Colonic mucosa (tissue), 4 donors: ENCODE measurements at regions not wholly inside any gene's neighbourhood (a gene's known extent, or its start where the extent isn't known, plus 50 kb on each side); places are given as distances from the start of the nearest gene placed in this dataset.

Experiments used
- DNase-seq: peaks from one replicate; pipeline ENCODE4 v3.0.0-alpha.2; 2020
- H3K27ac ChIP-seq: fragments of 200-600 bp; one replicate; pipeline ENCODE4 v1.8.0; 2021
- H3K27me3 ChIP-seq: fragments of 200-600 bp; one replicate; pipeline ENCODE4 v1.8.0; 2021
- H3K36me3 ChIP-seq: fragments of 200-600 bp; one replicate; pipeline ENCODE4 v1.8.0; 2021
- H3K4me1 ChIP-seq: fragments of 200-600 bp; one replicate; pipeline ENCODE4 v1.8.0; 2021; ENCODE audit warnings: mild to moderate bottlenecking
- H3K4me3 ChIP-seq: fragments of 200-600 bp; one replicate; pipeline ENCODE4 v1.8.0; 2021
- H3K9ac ChIP-seq, 2 donors: one replicate each; pipeline ENCODE4 v1.7.0; 2013; ENCODE audit warnings: control low read depth in 2 of 2, low read depth in 2 of 2, low read length in 2 of 2
- H3K9me3 ChIP-seq: fragments of 200-600 bp; one replicate; pipeline ENCODE4 v1.8.0; 2021
- intact Hi-C: fragments of 100-400 bp; cut with DNase I; formaldehyde crosslinking; loops from one replicate; pipeline ENCODE4 v1.14.1; 2022
- TF ChIP-seq, protein P1 (sequence below): fragments of 200-600 bp; IDR thresholded peaks from one replicate; pipeline ENCODE4 v1.8.0; 2022; ENCODE audit warnings: antibody characterized with exemption, mild to moderate bottlenecking
- donor health status: healthy.
- donor health status: DM: no; HTN: no; CAD: no.
- donor health status: DM: no; HTN: no; CAD: no.

DNA sequence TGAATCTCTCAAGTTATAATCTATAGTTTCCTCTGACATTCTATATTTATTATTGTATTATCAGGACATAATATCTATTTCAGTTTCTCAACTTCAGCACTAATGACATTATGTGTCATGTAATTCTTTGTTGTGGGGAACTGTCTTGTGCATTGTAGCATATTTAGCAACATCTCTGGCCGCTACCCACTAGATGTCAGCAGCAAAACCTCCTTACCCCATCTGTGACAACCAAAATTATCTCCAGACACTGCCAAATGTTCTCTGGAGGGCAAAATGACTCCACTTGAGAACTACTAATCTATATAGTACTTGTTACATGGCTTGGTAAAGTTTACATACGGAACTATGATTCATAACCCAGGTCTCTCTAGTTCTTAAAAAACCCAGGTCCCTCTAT lies 110.2 kb downstream of the RASSF9 start:
- H3K9ac ChIP-seq, result no peak overlapping the region
- TF ChIP-seq, protein P1, sequence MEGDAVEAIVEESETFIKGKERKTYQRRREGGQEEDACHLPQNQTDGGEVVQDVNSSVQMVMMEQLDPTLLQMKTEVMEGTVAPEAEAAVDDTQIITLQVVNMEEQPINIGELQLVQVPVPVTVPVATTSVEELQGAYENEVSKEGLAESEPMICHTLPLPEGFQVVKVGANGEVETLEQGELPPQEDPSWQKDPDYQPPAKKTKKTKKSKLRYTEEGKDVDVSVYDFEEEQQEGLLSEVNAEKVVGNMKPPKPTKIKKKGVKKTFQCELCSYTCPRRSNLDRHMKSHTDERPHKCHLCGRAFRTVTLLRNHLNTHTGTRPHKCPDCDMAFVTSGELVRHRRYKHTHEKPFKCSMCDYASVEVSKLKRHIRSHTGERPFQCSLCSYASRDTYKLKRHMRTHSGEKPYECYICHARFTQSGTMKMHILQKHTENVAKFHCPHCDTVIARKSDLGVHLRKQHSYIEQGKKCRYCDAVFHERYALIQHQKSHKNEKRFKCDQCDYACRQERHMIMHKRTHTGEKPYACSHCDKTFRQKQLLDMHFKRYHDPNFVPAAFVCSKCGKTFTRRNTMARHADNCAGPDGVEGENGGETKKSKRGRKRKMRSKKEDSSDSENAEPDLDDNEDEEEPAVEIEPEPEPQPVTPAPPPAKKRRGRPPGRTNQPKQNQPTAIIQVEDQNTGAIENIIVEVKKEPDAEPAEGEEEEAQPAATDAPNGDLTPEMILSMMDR, result no peak
- DNase-seq, result no peak
- intact Hi-C loops, result no loop called here
- H3K4me3 ChIP-seq, result no peak overlapping the region
- no peak overlapping the region for H3K27ac ChIP-seq
- no peaks in the 10 kb centered on the region for H3K4me1 ChIP-seq
- no peaks in the 10 kb centered on the region for H3K27me3 ChIP-seq
- no peaks in the 10 kb centered on the region for H3K9me3 ChIP-seq
- H3K36me3 ChIP-seq, result no peaks in the 10 kb centered on the region

DNA sequence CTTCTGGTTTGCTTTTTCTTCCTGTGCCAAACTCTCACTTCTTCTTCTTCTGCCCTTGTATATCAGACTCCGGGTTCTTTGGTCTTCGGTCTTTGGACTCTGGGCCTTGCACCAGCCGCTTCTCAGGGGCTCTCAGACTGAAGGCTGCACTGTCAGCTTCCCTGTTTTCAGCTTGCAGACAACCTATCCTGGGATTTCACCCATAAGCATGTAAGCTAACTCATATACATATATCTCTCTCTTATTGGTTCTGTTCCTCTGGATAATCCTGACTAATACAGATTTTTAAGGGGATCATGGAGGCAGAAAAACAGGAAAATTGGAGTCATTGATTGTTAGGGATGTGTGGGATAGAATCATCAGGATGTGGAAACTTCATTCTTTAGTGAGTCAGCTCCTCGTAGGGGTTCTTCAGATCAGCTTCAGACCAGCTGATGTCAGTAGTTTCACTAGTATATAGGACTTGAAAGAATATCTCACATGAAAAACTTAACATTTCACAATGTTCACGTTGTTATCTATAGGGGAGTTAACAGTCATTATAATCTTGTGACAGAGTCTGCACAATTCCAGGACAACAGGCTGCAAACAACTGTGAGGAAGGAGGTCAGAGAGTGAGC lies 102.9 kb downstream of the RASSF9 start:
- TF ChIP-seq, protein P1, result no peak
- no peaks in the 10 kb centered on the region for H3K4me1 ChIP-seq
- H3K4me3 ChIP-seq, result no peak overlapping the region
- intact Hi-C loops, result no loop called here
- H3K27me3 ChIP-seq, result no peaks in the 10 kb centered on the region
- no peak for DNase-seq
- H3K27ac ChIP-seq, result no peak overlapping the region
- H3K9me3 ChIP-seq, result no peaks in the 10 kb centered on the region
- no peaks in the 10 kb centered on the region for H3K36me3 ChIP-seq
- H3K9ac ChIP-seq, result no peak overlapping the region

DNA sequence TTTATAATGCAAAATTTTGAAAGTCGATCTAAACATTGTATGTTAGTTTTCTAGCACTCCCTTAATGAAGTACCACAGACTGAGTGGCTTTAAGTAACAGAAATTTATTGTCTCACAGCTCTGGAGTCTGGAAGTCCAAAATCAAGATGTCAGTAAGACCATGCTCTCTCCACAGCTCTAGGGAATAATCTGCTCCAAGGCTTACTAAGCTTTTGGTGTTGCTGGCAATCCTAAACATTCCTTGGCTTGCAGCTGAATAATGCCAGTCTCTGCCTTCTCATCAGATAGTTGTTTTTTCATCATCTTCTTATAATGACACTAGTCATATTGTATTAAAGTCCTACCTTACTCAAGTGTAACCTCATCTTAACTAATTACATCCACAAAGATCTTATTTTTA lies 102.2 kb downstream of the RASSF9 start:
- Histone ChIP-seq H3K27me3 (no peaks in the 10 kb centered on the region), H3K4me1 (no peaks in the 10 kb centered on the region), H3K36me3 (no peaks in the 10 kb centered on the region), H3K9me3 (no peaks in the 10 kb centered on the region), H3K9ac (no peak overlapping the region), H3K27ac (no peak overlapping the region), H3K4me3 (no peak overlapping the region)
- intact Hi-C loops, result no loop called here
- no peak for DNase-seq
- TF ChIP-seq, protein P1, result no peak

DNA sequence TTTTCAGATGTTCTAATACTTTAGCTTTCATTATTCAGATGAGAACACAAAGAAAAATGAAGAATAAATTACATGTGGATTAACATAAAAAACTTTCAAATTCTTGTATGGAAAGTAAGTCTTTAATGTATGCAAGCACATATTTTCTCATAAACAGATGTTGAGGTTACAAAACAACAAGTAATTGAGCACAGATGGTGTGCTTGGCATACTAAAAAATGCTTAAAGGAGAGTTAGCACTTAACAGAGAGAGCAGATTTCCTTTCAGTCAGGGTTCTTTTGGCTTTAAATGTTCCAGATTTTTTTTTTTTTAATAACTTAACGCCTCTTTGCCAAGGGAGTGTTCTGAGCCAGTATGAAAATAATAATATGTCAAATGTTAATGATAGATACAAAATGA lies 96.0 kb downstream of the RASSF9 start:
- H3K9ac ChIP-seq, result no peak overlapping the region
- H3K4me1 ChIP-seq, result no peaks in the 10 kb centered on the region
- H3K36me3 ChIP-seq, result no peaks in the 10 kb centered on the region
- no peak overlapping the region for H3K4me3 ChIP-seq
- DNase-seq, result no peak
- no peak overlapping the region for H3K27ac ChIP-seq
- H3K9me3 ChIP-seq, result no peaks in the 10 kb centered on the region
- TF ChIP-seq, protein P1, result no peak
- intact Hi-C loops, result no loop called here
- H3K27me3 ChIP-seq, result no peaks in the 10 kb centered on the region

DNA sequence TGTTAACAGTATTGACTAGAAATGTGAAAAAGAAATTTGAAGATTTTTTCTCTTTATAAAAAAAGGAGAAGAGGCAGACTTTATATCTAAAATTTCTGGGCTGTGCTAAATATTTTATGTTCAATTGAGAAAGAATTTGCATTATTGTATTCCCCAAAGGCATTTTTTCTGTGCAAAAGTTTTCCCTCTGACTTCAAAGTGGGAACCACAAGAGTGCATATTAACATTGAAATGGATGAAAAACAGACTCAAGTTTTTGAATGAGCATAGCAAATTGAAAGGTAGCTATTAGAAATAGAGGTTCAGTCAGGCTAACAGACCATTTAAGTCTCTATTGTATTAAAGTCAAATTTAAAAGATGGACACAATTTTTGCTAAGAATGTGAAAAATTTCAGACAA lies 95.2 kb downstream of the RASSF9 start:
- no peak for DNase-seq
- Histone ChIP-seq H3K27ac (no peak overlapping the region), H3K9me3 (no peaks in the 10 kb centered on the region), H3K4me3 (no peak overlapping the region), H3K4me1 (no peaks in the 10 kb centered on the region), H3K9ac (no peak overlapping the region), H3K27me3 (no peaks in the 10 kb centered on the region), H3K36me3 (no peaks in the 10 kb centered on the region)
- TF ChIP-seq, protein P1, result no peak
- intact Hi-C loops, result no loop called here
